SK-N-SH (cell line): ENCODE measurements at regions not wholly inside any gene's neighbourhood (a gene's known extent, or its start where the extent isn't known, plus 50 kb on each side); places are given as distances from the start of the nearest gene placed in this dataset.

Source experiments
- CTCF ChIP-seq: fragments of 200-600 bp; sonication (generic); IDR thresholded peaks from 2 replicates; pipeline ENCODE4 v1.6.1; 2017; ENCODE audit warnings: antibody characterized with exemption, mild to moderate bottlenecking, moderate library complexity
- EP300 ChIP-seq, 2 experiments: IDR thresholded peaks; 2 replicates each; pipeline versions ENCODE4 v1.4.0 to v1.6.1; 2012; ENCODE audit warnings: borderline replicate concordance in 1 of 2, low read depth in 1 of 2, low read length in 1 of 2
- MXI1 ChIP-seq: IDR thresholded peaks from 2 replicates; pipeline ENCODE4 v1.6.1; 2012; ENCODE audit warnings: mild to moderate bottlenecking, low read depth, low read length, improper control_type of control experiment
- NRF1 ChIP-seq: IDR thresholded peaks from 2 replicates; pipeline ENCODE4 v1.6.1; 2012; ENCODE audit warnings: low read depth, mild to moderate bottlenecking, low read length
- POLR2AphosphoS5 ChIP-seq: IDR thresholded peaks from 2 replicates; pipeline ENCODE4 v1.6.1; 2012; ENCODE audit warnings: low read depth, low read length
- REST ChIP-seq: IDR thresholded peaks from 2 replicates; pipeline ENCODE4 v1.6.1; 2012; ENCODE audit warnings: mild to moderate bottlenecking, low read depth, low read length, moderate library complexity
- TCF12 ChIP-seq: IDR thresholded peaks from 2 replicates; pipeline ENCODE4 v1.4.0; 2012
- USF2 ChIP-seq: fragments of 150-350 bp; IDR thresholded peaks from 2 replicates; pipeline ENCODE4 v1.6.1; 2017; ENCODE audit warnings: antibody characterized with exemption, low read length, low read depth, borderline replicate concordance
- ZBTB33 ChIP-seq: IDR thresholded peaks from 2 replicates; pipeline ENCODE4 v1.4.0; 2012; ENCODE audit warnings: low read depth, borderline replicate concordance

GRCh38 chr10:60542657-60543056 lies 153.0 kb upstream of the ANK3 start:
- TF ChIP-seq POLR2AphosphoS5 (no peak), EP300 (IDR thresholded peaks at IDR 0.05; ENCODE audit: borderline replicate concordance in 1 of 2, low read depth in 1 of 2, low read length in 1 of 2) (no peak), ZBTB33 (no peak), USF2 (no peak), CTCF (no peak), NRF1 (no peak), REST (no peak), TCF12 (no peak), MXI1 (no peak)
